Fibroblast of lung (primary cell): ENCODE measurements at regions not wholly inside any gene's neighbourhood (a gene's known extent, or its start where the extent isn't known, plus 50 kb on each side); places are given as distances from the start of the nearest gene placed in this dataset.
"Not testable (repeated sequence)": the region's sequence is repeated elsewhere in the genome, so short reads cannot be mapped to it uniquely, and the experiment has no call there.

Experiments
- EZH2 ChIP-seq: IDR thresholded peaks from 2 replicates; pipeline ENCODE4 v1.5.1; 2012; ENCODE audit warnings: low read length, control low read depth, mild to moderate bottlenecking; ENCODE audit errors: missing control alignments
- TF ChIP-seq, protein P1 (sequence below), 2 donors: IDR thresholded peaks in 1 of 2; conservative IDR thresholded peaks in 1 of 2; 1 replicate in 1 of 2; 2 replicates in 1 of 2; pipeline ENCODE4 v1.5.1; 2011 to 2012; ENCODE audit warnings: low read length in 2 of 2, control low read depth in 1 of 2, inconsistent platforms in 1 of 2, low read depth in 1 of 2, mild to moderate bottlenecking in 1 of 2

DNA sequence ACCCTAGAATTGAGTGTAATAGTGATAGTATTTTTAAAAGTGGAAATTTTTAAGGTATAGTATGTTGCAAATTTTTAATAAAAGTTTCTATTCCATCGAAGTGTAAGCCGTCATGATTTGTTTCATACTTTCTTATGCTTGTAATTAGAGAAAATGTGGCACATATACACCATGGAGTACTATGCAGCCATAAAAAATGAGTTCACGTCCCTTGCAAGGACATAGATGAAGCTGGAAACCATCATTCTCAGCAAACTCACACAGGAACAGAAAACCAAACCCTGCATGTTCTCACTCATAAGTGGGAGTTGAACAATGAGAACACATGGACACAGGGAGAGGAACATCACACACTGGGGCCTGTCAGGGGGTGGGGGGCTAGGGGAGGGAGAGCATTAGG lies 350.9 kb downstream of the UTRN start:
- TF ChIP-seq, protein P1, sequence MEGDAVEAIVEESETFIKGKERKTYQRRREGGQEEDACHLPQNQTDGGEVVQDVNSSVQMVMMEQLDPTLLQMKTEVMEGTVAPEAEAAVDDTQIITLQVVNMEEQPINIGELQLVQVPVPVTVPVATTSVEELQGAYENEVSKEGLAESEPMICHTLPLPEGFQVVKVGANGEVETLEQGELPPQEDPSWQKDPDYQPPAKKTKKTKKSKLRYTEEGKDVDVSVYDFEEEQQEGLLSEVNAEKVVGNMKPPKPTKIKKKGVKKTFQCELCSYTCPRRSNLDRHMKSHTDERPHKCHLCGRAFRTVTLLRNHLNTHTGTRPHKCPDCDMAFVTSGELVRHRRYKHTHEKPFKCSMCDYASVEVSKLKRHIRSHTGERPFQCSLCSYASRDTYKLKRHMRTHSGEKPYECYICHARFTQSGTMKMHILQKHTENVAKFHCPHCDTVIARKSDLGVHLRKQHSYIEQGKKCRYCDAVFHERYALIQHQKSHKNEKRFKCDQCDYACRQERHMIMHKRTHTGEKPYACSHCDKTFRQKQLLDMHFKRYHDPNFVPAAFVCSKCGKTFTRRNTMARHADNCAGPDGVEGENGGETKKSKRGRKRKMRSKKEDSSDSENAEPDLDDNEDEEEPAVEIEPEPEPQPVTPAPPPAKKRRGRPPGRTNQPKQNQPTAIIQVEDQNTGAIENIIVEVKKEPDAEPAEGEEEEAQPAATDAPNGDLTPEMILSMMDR (conservative IDR thresholded peaks at IDR 0.05 in 1 of 2, IDR thresholded peaks at IDR 0.05 in 1 of 2; ENCODE audit: low read depth in 1 of 2, low read length in 2 of 2) = not testable (repeated sequence)
- not testable (repeated sequence) for TF ChIP-seq EZH2
